ENCODE measurements at regions not wholly inside any gene's neighbourhood (a gene's known extent, or its start where the extent isn't known, plus 50 kb on each side); places are given as distances from the start of the nearest gene placed in this dataset.

- H3K27me3 ChIP-seq (ENCODE audit: control insufficient read depth, insufficient read depth, low read length): no peaks in the 10 kb centered on the region
- no peak overlapping the region for H3K27ac ChIP-seq (ENCODE audit: low read length)
- H3K36me3 ChIP-seq (ENCODE audit: control insufficient read depth, insufficient read depth, low read length): no peaks in the 10 kb centered on the region
- no peak for DNase-seq
- H3K4me3 ChIP-seq (ENCODE audit: low read length): no peak overlapping the region
- H3K4me1 ChIP-seq (ENCODE audit: control insufficient read depth, insufficient read depth, low read length): no peaks in the 10 kb centered on the region
- H3K9me3 ChIP-seq (ENCODE audit: control insufficient read depth, low read depth, low read length): no peaks in the 10 kb centered on the region
- WGBS (ENCODE audit: insufficient coverage, low lambda C conversion rate): no CpG with 5 or more reads among the region's 1 CpG
Observed at GRCh38 chr6:91660893-91661292, 1074.0 kb upstream of the MAP3K7 start.

- Histone ChIP-seq H3K9me3 (ENCODE audit: control insufficient read depth, low read depth, low read length) (no peaks in the 10 kb centered on the region), H3K36me3 (ENCODE audit: control insufficient read depth, insufficient read depth, low read length) (no peaks in the 10 kb centered on the region), H3K4me1 (ENCODE audit: control insufficient read depth, insufficient read depth, low read length) (no peaks in the 10 kb centered on the region), H3K4me3 (ENCODE audit: low read length) (no peak overlapping the region), H3K27me3 (ENCODE audit: control insufficient read depth, insufficient read depth, low read length) (no peaks in the 10 kb centered on the region), H3K27ac (ENCODE audit: low read length) (no peak overlapping the region)
- DNase-seq: no peak
- WGBS (ENCODE audit: insufficient coverage, low lambda C conversion rate): 60% methylated on average over 1 of the region's 1 CpG
Observed at GRCh38 chr6:91659891-91660290, 1073.0 kb upstream of the MAP3K7 start.

- no peaks in the 10 kb centered on the region for H3K36me3 ChIP-seq (ENCODE audit: control insufficient read depth, insufficient read depth, low read length)
- no peaks in the 10 kb centered on the region for H3K9me3 ChIP-seq (ENCODE audit: control insufficient read depth, low read depth, low read length)
- no peaks in the 10 kb centered on the region for H3K27me3 ChIP-seq (ENCODE audit: control insufficient read depth, insufficient read depth, low read length)
- no peak overlapping the region for H3K27ac ChIP-seq (ENCODE audit: low read length)
- 55% methylated on average over 2 of the region's 6 CpGs for WGBS (ENCODE audit: insufficient coverage, low lambda C conversion rate)
- no peaks in the 10 kb centered on the region for H3K4me1 ChIP-seq (ENCODE audit: control insufficient read depth, insufficient read depth, low read length)
- no peak for DNase-seq
- no peak overlapping the region for H3K4me3 ChIP-seq (ENCODE audit: low read length)
Observed at GRCh38 chr6:91654793-91655192, 1067.9 kb upstream of the MAP3K7 start.

- H3K27ac ChIP-seq (ENCODE audit: low read length): no peak overlapping the region
- no peaks in the 10 kb centered on the region for H3K9me3 ChIP-seq (ENCODE audit: control insufficient read depth, low read depth, low read length)
- no peaks in the 10 kb centered on the region for H3K36me3 ChIP-seq (ENCODE audit: control insufficient read depth, insufficient read depth, low read length)
- DNase-seq: no peak
- WGBS (ENCODE audit: insufficient coverage, low lambda C conversion rate): no CpG with 5 or more reads among the region's 3 CpGs
- no peak overlapping the region for H3K4me3 ChIP-seq (ENCODE audit: low read length)
- no peaks in the 10 kb centered on the region for H3K4me1 ChIP-seq (ENCODE audit: control insufficient read depth, insufficient read depth, low read length)
- no peaks in the 10 kb centered on the region for H3K27me3 ChIP-seq (ENCODE audit: control insufficient read depth, insufficient read depth, low read length)
Observed at GRCh38 chr6:91654357-91654756, 1067.5 kb upstream of the MAP3K7 start.

- Histone ChIP-seq H3K27ac (ENCODE audit: low read length) (no peak overlapping the region), H3K27me3 (ENCODE audit: control insufficient read depth, insufficient read depth, low read length) (no peaks in the 10 kb centered on the region), H3K4me1 (ENCODE audit: control insufficient read depth, insufficient read depth, low read length) (no peaks in the 10 kb centered on the region), H3K36me3 (ENCODE audit: control insufficient read depth, insufficient read depth, low read length) (no peaks in the 10 kb centered on the region), H3K4me3 (ENCODE audit: low read length) (no peak overlapping the region), H3K9me3 (ENCODE audit: control insufficient read depth, low read depth, low read length) (no peaks in the 10 kb centered on the region)
- DNase-seq: no peak
- WGBS (ENCODE audit: insufficient coverage, low lambda C conversion rate): 41% methylated on average over 3 of the region's 5 CpGs
Observed at GRCh38 chr6:91653895-91654294, 1067.0 kb upstream of the MAP3K7 start.

- DNase-seq: no peak
- Histone ChIP-seq H3K9me3 (ENCODE audit: control insufficient read depth, low read depth, low read length) (no peaks in the 10 kb centered on the region), H3K27me3 (ENCODE audit: control insufficient read depth, insufficient read depth, low read length) (no peaks in the 10 kb centered on the region), H3K36me3 (ENCODE audit: control insufficient read depth, insufficient read depth, low read length) (no peaks in the 10 kb centered on the region), H3K4me1 (ENCODE audit: control insufficient read depth, insufficient read depth, low read length) (no peaks in the 10 kb centered on the region), H3K4me3 (ENCODE audit: low read length) (no peak overlapping the region), H3K27ac (ENCODE audit: low read length) (no peak overlapping the region)
- WGBS (ENCODE audit: insufficient coverage, low lambda C conversion rate): no CpG with 5 or more reads among the region's 6 CpGs
Observed at GRCh38 chr6:91653076-91653723, 1066.3 kb upstream of the MAP3K7 start.

GRCh38 chr6:91646649-91647048 is 1059.8 kb upstream of the MAP3K7 start:
- no CpG with 5 or more reads among the region's 1 CpG for WGBS (ENCODE audit: insufficient coverage, low lambda C conversion rate)
- DNase-seq: no peak
- no peaks in the 10 kb centered on the region for H3K36me3 ChIP-seq (ENCODE audit: control insufficient read depth, insufficient read depth, low read length)

GRCh38 chr6:91645811-91646210 is 1058.9 kb upstream of the MAP3K7 start:
- Histone ChIP-seq H3K27me3 (ENCODE audit: control insufficient read depth, insufficient read depth, low read length) (no peaks in the 10 kb centered on the region), H3K27ac (ENCODE audit: low read length) (no peak overlapping the region), H3K36me3 (ENCODE audit: control insufficient read depth, insufficient read depth, low read length) (no peaks in the 10 kb centered on the region), H3K4me3 (ENCODE audit: low read length) (no peak overlapping the region), H3K4me1 (ENCODE audit: control insufficient read depth, insufficient read depth, low read length) (no peaks in the 10 kb centered on the region), H3K9me3 (ENCODE audit: control insufficient read depth, low read depth, low read length) (no peaks in the 10 kb centered on the region)
- 100% methylated on average over 1 of the region's 2 CpGs for WGBS (ENCODE audit: insufficient coverage, low lambda C conversion rate)
- no peak for DNase-seq

More at GRCh38 chr6:91646649-91647048, 1059.8 kb upstream of the MAP3K7 start:
- no peaks in the 10 kb centered on the region for H3K4me1 ChIP-seq (ENCODE audit: control insufficient read depth, insufficient read depth, low read length)
- no peaks in the 10 kb centered on the region for H3K9me3 ChIP-seq (ENCODE audit: control insufficient read depth, low read depth, low read length)
- no peaks in the 10 kb centered on the region for H3K27me3 ChIP-seq (ENCODE audit: control insufficient read depth, insufficient read depth, low read length)
- H3K27ac ChIP-seq (ENCODE audit: low read length): no peak overlapping the region
- no peak overlapping the region for H3K4me3 ChIP-seq (ENCODE audit: low read length)

- WGBS (ENCODE audit: insufficient coverage, low lambda C conversion rate): no CpG with 5 or more reads among the region's 1 CpG
- no peak overlapping the region for H3K27ac ChIP-seq (ENCODE audit: low read length)
- no peaks in the 10 kb centered on the region for H3K36me3 ChIP-seq (ENCODE audit: control insufficient read depth, insufficient read depth, low read length)
- H3K4me1 ChIP-seq (ENCODE audit: control insufficient read depth, insufficient read depth, low read length): no peaks in the 10 kb centered on the region
- no peaks in the 10 kb centered on the region for H3K9me3 ChIP-seq (ENCODE audit: control insufficient read depth, low read depth, low read length)
- H3K4me3 ChIP-seq (ENCODE audit: low read length): no peak overlapping the region
- no peak for DNase-seq
- no peaks in the 10 kb centered on the region for H3K27me3 ChIP-seq (ENCODE audit: control insufficient read depth, insufficient read depth, low read length)
Observed at GRCh38 chr6:91637217-91637616, 1050.3 kb upstream of the MAP3K7 start.

- no peaks in the 10 kb centered on the region for H3K4me1 ChIP-seq (ENCODE audit: control insufficient read depth, insufficient read depth, low read length)
- no peaks in the 10 kb centered on the region for H3K9me3 ChIP-seq (ENCODE audit: control insufficient read depth, low read depth, low read length)
- WGBS (ENCODE audit: insufficient coverage, low lambda C conversion rate): no CpG with 5 or more reads among the region's 1 CpG
- no peaks in the 10 kb centered on the region for H3K36me3 ChIP-seq (ENCODE audit: control insufficient read depth, insufficient read depth, low read length)
- H3K4me3 ChIP-seq (ENCODE audit: low read length): no peak overlapping the region
- DNase-seq: no peak
- no peak overlapping the region for H3K27ac ChIP-seq (ENCODE audit: low read length)
- no peaks in the 10 kb centered on the region for H3K27me3 ChIP-seq (ENCODE audit: control insufficient read depth, insufficient read depth, low read length)
Observed at GRCh38 chr6:91634791-91635190, 1047.9 kb upstream of the MAP3K7 start.

GRCh38 chr6:91633374-91634111 is 1046.7 kb upstream of the MAP3K7 start:
- Histone ChIP-seq H3K27ac (ENCODE audit: low read length) (no peak overlapping the region), H3K27me3 (ENCODE audit: control insufficient read depth, insufficient read depth, low read length) (no peaks in the 10 kb centered on the region), H3K36me3 (ENCODE audit: control insufficient read depth, insufficient read depth, low read length) (no peaks in the 10 kb centered on the region), H3K4me1 (ENCODE audit: control insufficient read depth, insufficient read depth, low read length) (no peaks in the 10 kb centered on the region), H3K9me3 (ENCODE audit: control insufficient read depth, low read depth, low read length) (no peaks in the 10 kb centered on the region), H3K4me3 (ENCODE audit: low read length) (no peak overlapping the region)
- peak; percentile 14 to 21 for DNase-seq
- 81% methylated on average over 5 of the region's 8 CpGs for WGBS (ENCODE audit: insufficient coverage, low lambda C conversion rate)

Measured in large intestine (tissue), 3 donors.